Brain microvascular endothelial cell (primary cell): ENCODE measurements at regions not wholly inside any gene's neighbourhood (a gene's known extent, or its start where the extent isn't known, plus 50 kb on each side); places are given as distances from the start of the nearest gene placed in this dataset.

Experiments
- DNase-seq: peaks from one replicate; pipeline ENCODE4 v3.0.0-alpha.2; 2020
- H3K27ac ChIP-seq: fragments of 250-450 bp; sonication (Bioruptor Pico); 2 replicates; pipeline ENCODE4 v1.5.1; 2020; ENCODE audit warnings: mild to moderate bottlenecking, moderate library complexity
- H3K27me3 ChIP-seq: fragments of 250-450 bp; sonication (Bioruptor Pico); replicated peaks from 2 replicates; pipeline ENCODE4 v1.5.1; 2020; ENCODE audit warnings: mild to moderate bottlenecking
- H3K36me3 ChIP-seq: fragments of 250-450 bp; sonication (Bioruptor Pico); replicated peaks from 2 replicates; pipeline ENCODE4 v1.5.1; 2020; ENCODE audit warnings: mild to moderate bottlenecking
- H3K4me3 ChIP-seq: 2 replicates; pipeline ENCODE4 v1.5.1; 2011; ENCODE audit warnings: low read depth, mild to moderate bottlenecking, control low read depth, low read length, moderate library complexity
- CTCF ChIP-seq: IDR thresholded peaks from 2 replicates; pipeline ENCODE4 v1.5.1; 2011; ENCODE audit warnings: low read depth, mild to moderate bottlenecking, moderate library complexity, low read length, control low read depth, inconsistent platforms; ENCODE audit errors: missing control alignments
- in situ Hi-C: cut with HindIII; loops from 2 replicates; pipeline ENCODE4 v1.10.0; 2017; ENCODE audit warnings: low sequenced_read_pairs, low pct_ligation_motif_present

- no peaks in the 10 kb centered on the region for H3K36me3 ChIP-seq
- no peak for TF ChIP-seq CTCF
- H3K4me3 ChIP-seq: no peak overlapping the region
- no peak overlapping the region for H3K27ac ChIP-seq
- in situ Hi-C loops: no loop called here
- DNase-seq: no peak
- H3K27me3 ChIP-seq: no peaks in the 10 kb centered on the region
These were observed 674.7 kb downstream of the MECOM start for GRCh38 chr3:168988853-168989252.

GRCh38 chr3:168984872-168985271 is 678.6 kb downstream of the MECOM start:
- Histone ChIP-seq H3K36me3 (no peaks in the 10 kb centered on the region), H3K27ac (no peak overlapping the region), H3K4me3 (no peak overlapping the region), H3K27me3 (no peaks in the 10 kb centered on the region)
- TF ChIP-seq CTCF: no peak
- DNase-seq: no peak
- in situ Hi-C loops: no loop called here

GRCh38 chr3:168983046-168983445 is 680.5 kb downstream of the MECOM start:
- no peak for DNase-seq
- Histone ChIP-seq H3K27me3 (no peaks in the 10 kb centered on the region), H3K36me3 (no peaks in the 10 kb centered on the region), H3K4me3 (no peak overlapping the region), H3K27ac (no peak overlapping the region)
- in situ Hi-C loops: no loop called here
- no peak for TF ChIP-seq CTCF

- no peak for DNase-seq
- Histone ChIP-seq H3K36me3 (no peaks in the 10 kb centered on the region), H3K27me3 (no peaks in the 10 kb centered on the region), H3K4me3 (no peak overlapping the region), H3K27ac (no peak overlapping the region)
- TF ChIP-seq CTCF: no peak
- in situ Hi-C loops: no loop called here
These were observed 682.1 kb downstream of the MECOM start for GRCh38 chr3:168981396-168981795.

- DNase-seq: no peak
These were observed 685.7 kb downstream of the MECOM start for GRCh38 chr3:168977716-168978374.

More at GRCh38 chr3:168977716-168978374, 685.7 kb downstream of the MECOM start:
- in situ Hi-C loops: no loop called here
- Histone ChIP-seq H3K27me3 (no peaks in the 10 kb centered on the region), H3K27ac (no peak overlapping the region), H3K36me3 (no peaks in the 10 kb centered on the region), H3K4me3 (no peak overlapping the region)
- TF ChIP-seq CTCF: no peak
